WI38 (cell line): ENCODE measurements at regions not wholly inside any gene's neighbourhood (a gene's known extent, or its start where the extent isn't known, plus 50 kb on each side); places are given as distances from the start of the nearest gene placed in this dataset.

Experiments used
- H3K4me3 ChIP-seq: 2 replicates; pipeline ENCODE4 v1.5.1; 2011; ENCODE audit warnings: low read depth, mild to moderate bottlenecking, control low read depth, low read length
- TF ChIP-seq, protein P1 (sequence below): IDR thresholded peaks from 2 replicates; pipeline ENCODE4 v1.5.1; 2012; ENCODE audit warnings: low read depth, mild to moderate bottlenecking, control low read depth, low read length

DNA sequence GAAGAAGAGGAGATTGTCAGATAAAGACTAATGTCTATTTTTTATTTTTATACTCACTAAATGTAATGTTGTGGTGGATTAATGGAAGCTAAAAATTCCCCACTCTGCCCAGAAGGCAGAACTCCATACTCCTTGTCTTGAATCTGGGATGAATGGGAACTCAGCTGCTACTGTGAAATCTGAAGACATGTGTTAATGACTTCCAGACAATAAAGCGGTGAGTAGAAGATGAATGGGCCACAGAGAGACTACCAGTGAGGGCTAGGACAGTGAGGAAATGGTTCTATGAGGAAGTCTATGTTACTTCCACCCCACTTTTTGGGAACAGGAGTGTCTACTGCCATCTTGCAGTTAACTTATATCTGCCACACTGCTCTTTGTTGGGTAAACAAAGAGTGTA is 726.9 kb downstream of the CDH8 start:
- no peak overlapping the region for H3K4me3 ChIP-seq
- TF ChIP-seq, protein P1, sequence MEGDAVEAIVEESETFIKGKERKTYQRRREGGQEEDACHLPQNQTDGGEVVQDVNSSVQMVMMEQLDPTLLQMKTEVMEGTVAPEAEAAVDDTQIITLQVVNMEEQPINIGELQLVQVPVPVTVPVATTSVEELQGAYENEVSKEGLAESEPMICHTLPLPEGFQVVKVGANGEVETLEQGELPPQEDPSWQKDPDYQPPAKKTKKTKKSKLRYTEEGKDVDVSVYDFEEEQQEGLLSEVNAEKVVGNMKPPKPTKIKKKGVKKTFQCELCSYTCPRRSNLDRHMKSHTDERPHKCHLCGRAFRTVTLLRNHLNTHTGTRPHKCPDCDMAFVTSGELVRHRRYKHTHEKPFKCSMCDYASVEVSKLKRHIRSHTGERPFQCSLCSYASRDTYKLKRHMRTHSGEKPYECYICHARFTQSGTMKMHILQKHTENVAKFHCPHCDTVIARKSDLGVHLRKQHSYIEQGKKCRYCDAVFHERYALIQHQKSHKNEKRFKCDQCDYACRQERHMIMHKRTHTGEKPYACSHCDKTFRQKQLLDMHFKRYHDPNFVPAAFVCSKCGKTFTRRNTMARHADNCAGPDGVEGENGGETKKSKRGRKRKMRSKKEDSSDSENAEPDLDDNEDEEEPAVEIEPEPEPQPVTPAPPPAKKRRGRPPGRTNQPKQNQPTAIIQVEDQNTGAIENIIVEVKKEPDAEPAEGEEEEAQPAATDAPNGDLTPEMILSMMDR, result no peak

DNA sequence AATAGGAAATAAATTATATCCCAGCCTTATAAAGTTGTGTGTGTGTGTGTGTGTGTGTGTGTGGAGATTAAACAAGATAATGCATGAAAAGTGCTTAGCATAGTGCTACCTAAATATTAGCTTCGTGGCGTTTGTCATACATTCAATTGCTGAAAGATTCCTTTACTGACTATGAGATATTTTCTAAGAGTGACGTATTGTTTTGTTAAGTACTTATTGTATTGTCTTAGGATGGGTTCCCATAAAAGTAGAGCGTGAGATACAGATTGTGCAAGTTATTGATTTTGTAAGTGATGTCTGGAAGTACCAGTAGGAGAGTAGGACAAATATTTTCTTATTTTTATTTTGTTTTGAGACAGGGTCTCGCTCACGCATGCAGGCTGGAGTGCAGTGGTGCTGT is 730.0 kb downstream of the CDH8 start:
- TF ChIP-seq, protein P1, result no peak

DNA sequence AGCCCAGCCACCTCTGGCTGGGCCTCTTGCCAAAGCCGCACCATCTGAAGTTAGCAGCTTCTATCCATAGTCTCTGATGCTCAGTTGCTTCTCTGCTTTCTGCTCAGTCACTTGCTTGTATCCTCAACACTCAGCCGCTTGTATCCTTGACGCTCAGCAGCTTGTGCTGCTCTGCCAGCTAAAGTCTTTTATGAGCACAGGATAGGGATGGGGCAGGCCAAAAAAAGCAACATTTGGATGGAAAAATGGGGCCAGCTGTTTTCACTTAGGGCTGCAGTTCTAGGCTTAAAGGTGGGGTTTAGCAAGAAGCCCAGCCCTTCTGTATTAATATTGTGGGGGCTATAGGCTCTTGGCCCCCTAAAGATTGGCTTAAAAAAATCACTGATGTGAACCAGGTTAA is 739.4 kb downstream of the CDH8 start:
- H3K4me3 ChIP-seq, result no peak overlapping the region
- TF ChIP-seq, protein P1, result no peak

More for the DNA sequence above, 730.0 kb downstream of the CDH8 start:
- no peak overlapping the region for H3K4me3 ChIP-seq

DNA sequence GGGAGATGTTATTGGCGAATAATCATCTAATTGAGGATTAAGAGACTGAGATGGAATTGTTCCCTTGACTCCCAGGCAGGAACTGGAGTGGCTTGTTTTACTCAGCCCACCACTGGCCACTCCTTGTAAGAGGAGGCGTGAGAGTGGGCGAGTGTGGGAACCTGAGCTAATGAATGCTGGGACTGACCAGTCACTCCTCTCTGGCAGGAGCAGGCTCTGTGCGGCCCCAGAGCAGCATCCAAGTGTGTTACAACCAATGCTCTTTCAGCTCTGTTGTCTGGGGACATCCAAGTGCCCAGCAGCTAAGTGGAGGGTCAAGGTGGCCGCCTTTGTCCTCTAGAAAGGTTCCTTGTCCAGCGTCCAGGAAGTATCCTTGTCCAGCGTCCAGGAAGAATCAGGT is 739.9 kb downstream of the CDH8 start:
- H3K4me3 ChIP-seq, result no peak overlapping the region

DNA sequence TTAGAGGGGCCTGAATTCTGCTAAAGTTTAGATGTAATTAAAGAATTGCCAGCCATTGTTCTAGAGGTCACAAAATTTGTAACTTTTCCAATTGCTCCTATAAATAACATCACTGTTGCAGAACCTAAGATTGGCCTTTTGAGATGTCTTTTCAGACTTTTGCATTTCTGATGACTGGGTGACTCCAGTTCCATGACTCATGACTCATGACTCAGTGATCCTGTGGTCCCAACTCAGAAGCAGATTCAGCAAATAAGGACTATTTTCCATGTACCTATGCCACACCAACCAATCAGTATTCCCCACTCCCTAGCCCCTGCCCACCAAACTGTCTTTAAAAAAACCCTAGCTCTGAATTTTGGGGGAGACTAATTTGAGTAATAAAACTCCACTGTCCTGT is 740.9 kb downstream of the CDH8 start:
- TF ChIP-seq, protein P1, result no peak
- no peak overlapping the region for H3K4me3 ChIP-seq

More for the DNA sequence above, 739.9 kb downstream of the CDH8 start:
- TF ChIP-seq, protein P1, result no peak

DNA sequence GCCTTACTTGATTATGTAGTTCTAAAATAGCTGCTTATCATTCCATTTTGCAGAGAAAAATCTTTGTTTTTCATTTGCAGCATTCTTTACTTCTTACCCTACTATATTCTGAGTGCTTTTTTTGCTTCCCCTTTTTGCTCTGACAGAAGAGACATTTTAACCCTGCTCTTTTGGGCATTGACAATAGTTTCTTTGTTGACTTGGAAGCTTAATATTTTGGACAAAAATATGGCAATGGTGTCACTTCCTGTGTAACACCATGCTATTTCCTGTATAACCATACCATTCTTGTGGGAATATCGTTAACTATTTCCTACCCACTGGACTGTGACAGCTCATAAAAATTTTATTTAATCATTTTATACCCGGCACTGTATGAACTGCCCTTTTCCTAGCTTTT is 747.1 kb downstream of the CDH8 start:
- H3K4me3 ChIP-seq, result no peak overlapping the region
- TF ChIP-seq, protein P1, result no peak

DNA sequence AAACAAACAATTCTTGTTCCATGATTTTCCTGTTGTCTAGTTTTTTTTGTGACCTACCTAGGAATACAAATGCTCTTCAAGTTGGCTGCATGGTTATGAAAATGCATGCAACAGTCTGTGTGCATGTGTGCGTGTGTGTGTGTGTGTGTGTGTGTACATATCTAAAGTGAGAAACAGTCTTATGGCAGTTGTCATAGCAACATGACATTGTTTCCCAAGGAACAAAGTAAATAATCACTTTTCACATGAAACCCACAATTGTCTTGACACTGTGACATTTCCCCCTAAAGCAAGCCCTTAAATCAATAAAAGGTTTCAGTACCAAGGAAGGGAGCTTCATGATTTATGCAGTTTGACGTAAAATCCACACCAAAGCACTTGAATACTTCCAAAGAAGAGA is 758.4 kb downstream of the CDH8 start:
- H3K4me3 ChIP-seq, result no peak overlapping the region
- TF ChIP-seq, protein P1, result no peak
